NCI-H2227 treated with DMSO at 0.1 percent for 48 hours (cell line): ENCODE measurements at regions not wholly inside any gene's neighbourhood (a gene's known extent, or its start where the extent isn't known, plus 50 kb on each side); places are given as distances from the start of the nearest gene placed in this dataset.
A peak's percentile ranks its signal among the peaks of the same experiment; 100 is the strongest.
"Not testable (repeated sequence)": the region's sequence is repeated elsewhere in the genome, so short reads cannot be mapped to it uniquely, and the experiment has no call there.

Source experiments
- DNase-seq: peaks from one replicate; lab custom pipeline; 2025; lab: John Stamatoyannopoulos, UW

DNA sequence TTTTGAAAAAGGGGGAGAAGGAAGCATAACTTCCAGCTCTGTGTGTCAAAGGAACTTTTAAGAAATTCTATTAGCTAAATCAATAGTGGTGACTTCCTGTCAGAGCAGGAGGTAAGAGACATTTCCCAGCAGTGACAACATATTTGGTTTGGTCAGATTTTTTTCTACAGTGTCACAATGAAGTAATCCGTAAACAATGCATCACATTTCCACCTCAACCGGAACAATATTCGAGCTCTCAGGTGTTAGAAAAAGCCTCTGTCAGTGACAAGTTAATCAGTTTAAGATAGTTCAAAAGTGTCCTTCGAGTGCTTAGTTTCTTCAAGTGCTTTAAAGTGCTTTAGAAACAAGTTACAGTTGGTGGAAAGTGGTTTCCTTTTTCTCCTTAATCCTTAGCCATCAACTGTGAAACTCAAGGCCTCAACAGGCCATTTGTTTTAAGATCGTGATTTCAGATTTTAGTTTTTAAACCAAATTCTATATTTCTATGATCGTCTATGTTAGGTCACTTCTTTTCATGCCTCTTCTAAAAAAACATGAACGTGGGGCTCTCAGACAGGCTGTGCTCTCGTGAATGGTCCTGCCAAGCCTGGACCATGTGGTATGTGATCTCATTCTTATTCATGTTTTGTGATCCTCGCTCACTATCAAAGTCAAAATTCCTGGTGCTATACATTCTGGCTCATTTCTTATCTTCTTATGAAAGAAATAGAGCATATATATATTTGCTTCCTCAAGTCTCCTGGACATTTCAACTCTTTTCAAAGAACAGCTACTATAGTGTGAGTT is 181.9 kb upstream of the HMHB1 start:
- DNase-seq, result no peak

DNA sequence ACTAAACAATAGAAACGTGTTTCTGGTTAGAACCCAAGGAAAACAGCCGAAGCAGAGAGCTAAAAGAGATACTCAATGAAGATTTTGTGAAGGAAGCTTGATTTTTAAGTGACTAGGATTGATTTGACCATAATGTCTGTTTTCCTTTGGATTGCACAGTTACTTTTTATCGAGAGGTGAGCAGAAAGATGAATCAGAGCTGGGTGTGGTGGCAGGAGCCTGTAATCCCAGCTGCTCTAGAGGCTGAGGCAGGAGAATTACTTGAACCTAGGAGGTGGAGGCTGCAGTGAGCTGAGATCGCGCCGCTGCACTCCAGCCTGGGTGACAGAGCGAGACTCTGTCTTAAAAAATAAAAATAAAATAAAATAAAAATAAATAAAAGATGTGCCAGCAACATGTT is 186.9 kb upstream of the HMHB1 start:
- DNase-seq, result not testable (repeated sequence)

DNA sequence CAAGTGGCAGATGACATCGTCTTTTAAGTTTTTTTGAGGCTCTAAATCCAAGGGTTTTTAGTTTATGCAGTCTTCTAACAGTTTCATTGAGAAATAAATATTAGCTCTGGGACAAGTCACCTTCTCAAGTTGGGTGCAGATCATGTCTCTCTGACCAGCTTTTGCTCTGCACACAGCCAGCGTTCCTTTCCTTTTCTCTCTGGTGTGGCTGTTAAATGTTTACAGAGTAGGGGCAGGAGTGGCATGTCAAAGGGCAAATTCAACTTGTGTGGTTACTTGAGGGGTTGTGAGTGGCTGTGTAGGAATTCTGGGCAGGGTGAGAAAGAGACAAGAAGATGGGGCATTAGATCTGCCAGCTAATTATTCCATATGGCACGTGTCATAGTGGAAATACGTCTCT is 187.5 kb upstream of the HMHB1 start:
- no peak for DNase-seq

DNA sequence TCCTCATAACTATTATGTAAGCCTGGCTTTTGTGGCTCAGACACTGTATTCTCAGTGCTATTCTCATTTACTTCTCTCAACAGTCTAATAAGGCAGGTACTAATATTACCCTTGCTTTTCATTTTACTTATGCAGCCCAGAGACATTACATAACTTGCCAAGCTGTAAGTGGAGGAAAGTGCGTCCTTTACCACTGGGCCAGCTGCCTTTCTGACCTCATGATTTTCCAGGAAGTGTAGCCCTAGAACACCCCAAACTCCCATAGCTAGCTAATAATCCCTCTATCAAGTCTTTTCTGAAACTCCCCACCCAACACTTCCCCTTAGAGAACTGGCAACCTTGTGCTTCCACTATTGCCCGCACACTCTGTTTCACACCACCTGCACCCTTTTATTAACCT is 192.9 kb upstream of the HMHB1 start:
- DNase-seq, result no peak

DNA sequence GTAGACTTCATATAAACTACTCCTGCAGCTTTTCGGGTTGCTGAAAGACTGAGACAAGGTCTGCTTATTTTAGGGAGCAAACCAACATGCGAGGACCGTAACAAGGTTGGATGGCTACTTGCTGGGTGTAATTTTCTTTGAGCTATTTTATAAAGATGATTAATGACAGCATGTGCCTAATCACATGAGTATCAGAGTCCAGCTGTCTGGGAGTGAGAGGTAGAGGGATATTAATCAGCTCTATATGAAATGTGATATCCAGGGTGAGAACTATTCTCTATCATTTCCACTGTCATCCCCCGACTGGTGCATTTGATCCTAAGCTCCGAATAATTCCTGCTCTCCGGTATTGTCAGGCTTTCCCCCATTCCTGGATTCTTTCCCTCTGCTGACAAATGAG is 193.8 kb upstream of the HMHB1 start:
- no peak for DNase-seq

DNA sequence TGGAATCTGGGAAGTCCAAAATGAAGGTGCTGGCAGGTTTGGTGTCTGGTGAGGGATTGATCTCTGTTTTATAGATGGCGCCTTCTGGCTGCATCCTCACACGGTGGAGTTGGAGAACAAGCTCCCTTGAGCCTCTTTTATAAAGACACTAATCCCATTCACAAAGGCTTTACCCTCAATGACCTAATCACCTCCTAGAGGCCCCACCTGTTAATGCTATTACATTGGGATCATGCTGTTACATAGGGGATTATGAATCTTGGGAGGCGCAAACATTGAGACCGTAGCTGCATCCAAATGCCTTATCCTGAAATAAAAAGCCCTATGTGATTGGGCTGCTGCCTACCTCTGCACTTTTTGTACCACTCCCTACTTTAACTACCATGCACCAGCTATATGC is 197.1 kb upstream of the HMHB1 start:
- DNase-seq, result no peak

DNA sequence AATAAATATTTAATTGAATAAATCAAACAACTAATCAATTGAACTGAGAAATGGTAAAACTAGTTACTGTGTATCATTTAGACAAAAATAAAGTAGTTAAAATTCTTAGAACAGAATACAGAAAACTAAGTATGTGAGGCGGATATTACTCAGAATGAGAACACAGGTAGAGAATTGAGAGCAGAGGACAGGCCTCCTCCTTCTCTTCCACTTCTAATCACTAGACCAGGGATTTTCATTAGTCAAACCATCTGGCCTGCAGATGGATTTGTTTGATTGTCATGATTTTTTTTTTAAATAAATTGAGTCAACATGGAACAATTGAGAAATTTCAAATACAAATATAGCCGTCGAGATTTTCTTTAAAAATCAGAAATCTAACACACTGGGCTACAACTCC is 198.6 kb upstream of the HMHB1 start:
- DNase-seq, result no peak

- no peak for DNase-seq
These were observed 201.0 kb upstream of the HMHB1 start for GRCh38 chr5:143610946-143611345.

- no peak for DNase-seq
These were observed 202.7 kb upstream of the NR3C1 start for GRCh38 chr5:143606043-143606752.

GRCh38 chr5:143605403-143606005 is 202.0 kb upstream of the NR3C1 start:
- DNase-seq, result no peak

DNA sequence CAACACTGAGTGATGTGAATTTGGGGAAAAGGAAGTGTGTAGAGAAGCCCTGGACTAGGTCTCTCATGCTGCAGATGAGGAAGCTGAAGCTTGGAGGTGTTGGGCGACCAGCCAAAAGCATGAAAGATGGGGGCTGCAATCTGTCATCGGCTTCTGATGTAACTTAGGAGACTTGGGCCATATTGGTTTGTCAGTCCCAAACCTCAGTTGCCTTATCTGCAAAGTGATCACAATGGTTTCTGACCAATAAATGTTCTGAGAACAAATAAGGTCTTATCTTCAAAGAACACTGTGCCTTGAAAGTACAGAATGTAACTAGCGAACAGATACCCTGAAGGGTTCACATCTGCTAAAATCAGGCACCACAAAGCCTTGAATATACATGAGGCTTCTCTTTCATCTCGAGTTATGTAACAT is 198.4 kb upstream of the NR3C1 start:
- no peak for DNase-seq

DNA sequence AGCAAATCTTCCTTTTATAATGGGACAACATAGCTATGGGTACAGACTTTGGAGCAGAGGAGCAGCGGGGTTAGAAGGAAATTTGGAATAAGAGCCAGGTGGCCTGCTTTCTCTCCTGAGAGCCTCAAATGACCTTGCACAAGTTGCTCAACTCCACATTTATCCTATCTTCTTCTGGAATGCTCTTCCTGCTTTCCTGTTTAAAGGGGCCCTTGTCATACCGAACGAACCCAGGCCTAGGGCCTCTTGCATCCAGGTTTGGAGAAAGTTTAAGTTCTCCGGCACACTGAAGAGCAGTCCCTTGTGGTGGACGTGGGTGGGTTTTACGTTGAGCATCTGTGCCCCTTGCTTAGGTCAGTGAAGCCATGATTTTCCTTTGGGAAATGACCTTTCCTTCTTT is 197.9 kb upstream of the NR3C1 start:
- DNase-seq, result no peak

DNA sequence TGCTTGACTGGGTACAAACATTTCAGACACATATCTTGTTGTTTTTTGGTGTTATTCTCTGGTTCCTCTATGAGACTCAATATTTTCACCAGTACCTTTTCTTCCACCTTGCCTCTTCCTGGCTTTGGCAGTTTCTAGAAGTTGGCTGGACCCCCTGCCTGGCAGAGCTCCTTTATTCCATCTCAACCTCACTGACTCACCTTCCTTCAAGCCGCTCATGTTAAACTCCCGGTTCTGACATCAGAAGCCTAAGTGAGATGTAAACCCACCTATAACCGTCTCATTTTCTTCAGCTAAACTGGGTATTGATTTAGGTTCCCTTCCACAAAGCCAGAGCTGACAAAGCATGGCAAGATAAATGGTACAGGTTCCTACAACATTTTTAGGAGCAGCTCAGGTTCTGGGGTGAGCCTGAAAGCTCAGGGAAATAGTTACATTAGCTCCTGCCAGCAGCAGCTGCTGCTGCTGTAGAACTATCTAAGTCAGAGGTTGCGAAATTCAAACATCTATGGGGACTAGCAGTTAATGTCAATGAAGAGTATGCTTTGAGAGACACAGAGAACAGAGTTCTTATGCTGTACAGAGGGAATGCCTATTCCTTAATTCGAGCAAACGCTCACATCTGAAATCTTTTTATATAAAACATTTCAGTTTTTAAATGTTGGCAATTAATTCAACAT is 197.1 kb upstream of the NR3C1 start:
- DNase-seq, result no peak

DNA sequence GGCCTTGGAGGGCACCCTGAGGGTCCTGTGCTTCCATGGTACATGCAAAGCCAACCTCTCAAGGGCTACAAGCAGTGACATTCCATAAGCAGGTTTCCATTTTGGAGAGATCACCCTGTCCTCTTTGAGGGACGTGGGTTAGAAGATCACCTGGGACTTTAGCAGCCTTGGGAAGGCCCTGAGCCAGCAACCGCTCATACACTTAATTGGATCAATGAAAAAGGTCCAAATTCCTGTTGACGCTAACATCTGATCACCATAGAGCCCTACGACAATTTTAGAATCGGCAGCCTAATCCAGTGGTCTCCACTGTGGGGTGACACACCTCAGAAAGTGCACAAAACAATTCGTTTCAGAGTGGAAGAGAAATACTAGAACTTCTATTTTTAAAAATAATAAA is 196.0 kb upstream of the NR3C1 start:
- DNase-seq, result no peak

- no peak for DNase-seq
These were observed 193.3 kb upstream of the NR3C1 start for GRCh38 chr5:143596824-143597223.

DNA sequence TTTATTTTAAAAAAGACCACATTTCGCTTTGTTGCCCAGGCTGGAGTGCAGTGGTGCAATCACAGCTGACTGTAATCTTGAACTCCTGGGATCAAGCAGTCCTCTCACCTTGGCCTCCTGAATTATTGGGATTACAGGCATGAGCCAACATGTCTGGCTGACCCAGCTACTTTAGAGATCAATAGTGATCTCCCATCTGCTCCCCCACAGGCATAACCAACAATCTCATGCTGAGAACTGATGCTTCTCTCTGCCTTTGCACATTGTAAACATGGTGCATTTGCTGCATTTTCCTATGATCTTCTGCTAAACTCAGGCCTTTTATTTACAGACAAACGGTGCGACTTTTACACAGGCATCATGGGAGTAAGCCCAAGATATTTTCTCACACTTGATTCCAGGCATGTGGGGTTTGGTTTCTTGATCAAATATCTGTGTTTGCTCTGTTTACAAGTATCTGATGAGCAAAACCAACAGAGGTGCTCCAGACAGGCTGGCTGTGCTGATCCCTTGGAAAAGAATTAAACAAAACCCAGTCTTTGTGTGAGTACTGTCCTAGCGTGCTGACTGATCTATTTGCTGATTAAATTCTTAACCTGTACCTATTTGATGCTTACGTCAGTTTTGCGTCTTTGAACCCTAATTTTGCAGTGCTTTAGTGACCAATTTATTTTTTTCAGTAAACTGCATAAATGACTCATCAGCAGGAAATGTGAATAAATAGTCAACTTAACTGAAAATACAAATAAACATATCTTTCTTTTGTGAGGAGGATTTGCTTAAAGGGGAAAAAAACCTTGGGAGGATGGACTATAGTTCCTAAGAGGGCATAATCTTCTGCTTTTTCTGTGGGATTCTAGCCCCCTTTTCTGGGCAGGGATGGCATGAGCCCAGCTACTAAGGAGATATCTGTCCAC is 191.7 kb upstream of the NR3C1 start:
- peak; percentile 9 for DNase-seq

DNA sequence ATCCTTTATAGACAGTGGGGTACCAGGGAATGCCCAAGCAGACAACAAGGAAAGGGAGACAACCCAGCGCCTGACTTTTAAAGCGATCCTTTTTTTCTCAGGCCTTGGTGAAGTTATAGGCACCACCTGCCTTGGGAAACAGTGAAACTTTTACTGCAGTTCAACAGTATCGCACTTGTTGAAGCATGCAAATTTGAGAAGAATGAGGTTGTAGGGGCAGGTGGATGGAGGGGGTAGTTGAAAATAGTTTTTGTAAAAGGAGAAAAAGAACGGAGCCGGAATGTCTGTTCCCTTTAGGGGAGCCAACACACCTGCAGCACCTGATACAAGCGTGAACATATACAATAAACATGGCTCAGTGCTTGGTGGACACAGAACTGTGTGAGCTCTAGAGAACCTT is 190.2 kb upstream of the NR3C1 start:
- DNase-seq, result no peak

DNA sequence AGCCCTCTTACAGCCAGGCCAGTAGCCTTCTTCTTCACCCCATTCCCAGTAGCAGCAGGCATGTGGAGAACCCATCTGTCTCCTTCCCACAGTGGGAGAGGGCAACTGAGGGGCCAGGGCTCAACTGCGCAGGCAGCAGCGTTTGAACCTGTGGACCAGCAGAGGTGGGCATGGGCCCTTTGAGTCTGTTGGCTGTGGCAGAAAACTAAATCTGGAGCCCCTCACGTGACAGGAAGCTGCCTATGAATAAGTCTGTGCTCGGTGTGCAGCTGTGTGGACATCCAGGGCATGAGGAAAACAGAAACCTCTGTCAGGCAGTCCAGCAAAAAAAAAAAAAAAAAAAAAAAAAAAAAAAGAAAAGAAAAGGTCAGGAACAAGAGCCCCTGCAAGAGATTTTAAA is 189.2 kb upstream of the NR3C1 start:
- no peak for DNase-seq

DNA sequence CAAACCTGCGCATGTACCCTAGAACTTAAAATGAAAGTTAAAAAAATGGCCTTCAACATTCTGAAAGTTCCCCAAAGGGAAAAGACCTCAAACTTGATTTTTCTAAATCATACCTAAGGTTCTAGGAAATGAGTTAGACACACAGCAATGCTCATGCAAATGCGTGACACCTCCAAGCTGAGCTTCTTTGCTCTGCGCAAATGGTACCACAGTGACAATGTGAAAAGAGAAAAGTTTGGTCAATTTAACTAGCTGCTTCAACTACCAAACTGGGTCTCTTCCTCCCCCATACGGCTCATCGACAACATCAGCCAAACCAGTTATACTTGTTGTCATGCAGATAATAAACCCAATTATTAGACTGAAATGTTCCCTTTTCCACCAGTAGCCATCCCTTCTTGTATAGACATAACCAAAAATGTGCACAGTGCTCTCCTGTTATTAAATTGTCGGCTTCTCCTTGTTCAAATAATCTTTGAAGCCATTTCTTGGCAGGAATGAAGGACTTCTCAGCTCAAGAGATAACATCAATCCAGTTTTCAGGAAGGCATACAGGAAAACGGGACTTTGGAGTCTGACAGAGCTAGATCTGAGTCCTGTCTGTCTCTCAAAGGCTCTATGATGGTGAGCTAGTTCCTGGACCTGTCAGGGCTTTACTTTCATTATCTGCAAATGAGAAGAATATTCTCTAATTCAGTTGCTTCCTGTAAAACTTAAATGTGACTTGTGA is 185.6 kb upstream of the NR3C1 start:
- DNase-seq, result no peak

DNA sequence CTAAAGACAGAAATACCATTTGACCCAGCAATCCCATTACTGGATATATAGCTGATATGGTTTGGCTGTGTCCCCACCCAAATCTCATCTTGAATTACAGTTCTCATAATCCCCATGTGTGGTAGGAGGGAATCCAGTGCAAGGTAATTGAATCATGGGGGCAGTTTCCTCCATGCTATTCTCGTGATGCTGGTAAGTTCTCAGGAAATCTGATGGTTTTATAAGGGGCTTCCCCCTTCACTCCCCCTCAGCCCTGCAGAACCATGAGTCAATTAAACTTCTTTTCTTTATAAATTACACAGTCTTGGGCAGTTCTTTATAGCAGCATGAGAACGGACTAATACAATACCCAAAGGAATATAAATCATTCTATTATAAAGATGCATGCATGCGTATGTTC is 184.6 kb upstream of the NR3C1 start:
- DNase-seq, result not testable (repeated sequence)

GRCh38 chr5:143586781-143587362 is 183.4 kb upstream of the NR3C1 start:
- no peak for DNase-seq
